ENCODE measurements at regions not wholly inside any gene's neighbourhood (a gene's known extent, or its start where the extent isn't known, plus 50 kb on each side); places are given as distances from the start of the nearest gene placed in this dataset.

GRCh38 chr7:144997512-144997911 is 161.7 kb upstream of the TPK1 start:
- TF ChIP-seq, protein P1, sequence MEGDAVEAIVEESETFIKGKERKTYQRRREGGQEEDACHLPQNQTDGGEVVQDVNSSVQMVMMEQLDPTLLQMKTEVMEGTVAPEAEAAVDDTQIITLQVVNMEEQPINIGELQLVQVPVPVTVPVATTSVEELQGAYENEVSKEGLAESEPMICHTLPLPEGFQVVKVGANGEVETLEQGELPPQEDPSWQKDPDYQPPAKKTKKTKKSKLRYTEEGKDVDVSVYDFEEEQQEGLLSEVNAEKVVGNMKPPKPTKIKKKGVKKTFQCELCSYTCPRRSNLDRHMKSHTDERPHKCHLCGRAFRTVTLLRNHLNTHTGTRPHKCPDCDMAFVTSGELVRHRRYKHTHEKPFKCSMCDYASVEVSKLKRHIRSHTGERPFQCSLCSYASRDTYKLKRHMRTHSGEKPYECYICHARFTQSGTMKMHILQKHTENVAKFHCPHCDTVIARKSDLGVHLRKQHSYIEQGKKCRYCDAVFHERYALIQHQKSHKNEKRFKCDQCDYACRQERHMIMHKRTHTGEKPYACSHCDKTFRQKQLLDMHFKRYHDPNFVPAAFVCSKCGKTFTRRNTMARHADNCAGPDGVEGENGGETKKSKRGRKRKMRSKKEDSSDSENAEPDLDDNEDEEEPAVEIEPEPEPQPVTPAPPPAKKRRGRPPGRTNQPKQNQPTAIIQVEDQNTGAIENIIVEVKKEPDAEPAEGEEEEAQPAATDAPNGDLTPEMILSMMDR (IDR thresholded peaks at IDR 0.05 in 8 of 11, conservative IDR thresholded peaks at IDR 0.05 in 3 of 11): no peak
- TF ChIP-seq POLR2AphosphoS5 (IDR thresholded peaks at IDR 0.05): no peak
- no peak for TF ChIP-seq POLR2A (IDR thresholded peaks at IDR 0.05)
